GM19467 (cell line): ENCODE measurements at regions not wholly inside any gene's neighbourhood (a gene's known extent, or its start where the extent isn't known, plus 50 kb on each side); places are given as distances from the start of the nearest gene placed in this dataset.
"Not testable (repeated sequence)": the region's sequence is repeated elsewhere in the genome, so short reads cannot be mapped to it uniquely, and the experiment has no call there.

Experiments
- ATAC-seq: cut with Tn5 transposase; IDR thresholded peaks from one replicate; pipeline ENCODE4 v1.9.1; 2021; ENCODE audit warnings: mild to moderate bottlenecking, moderate library complexity; ENCODE audit not compliant: unreplicated experiment

DNA sequence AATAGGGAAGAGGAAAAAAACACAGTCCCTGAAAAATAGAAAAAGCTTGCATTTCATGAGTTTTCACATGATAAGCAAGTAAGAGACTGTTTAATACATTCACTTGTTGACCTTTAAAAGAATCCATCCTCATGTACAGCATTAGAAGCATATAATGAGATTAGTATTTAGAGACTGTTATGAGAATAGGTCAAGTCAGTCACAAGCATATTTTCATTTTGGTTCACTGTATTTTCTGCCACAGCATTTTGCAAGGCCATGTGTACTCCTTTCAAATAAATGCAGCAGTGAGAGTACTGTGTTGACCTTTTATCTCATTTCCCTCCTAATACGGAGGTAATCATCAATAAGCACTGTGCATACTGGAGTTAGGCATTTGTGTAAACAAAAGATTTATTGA is 162.2 kb upstream of the SETMAR start:
- no peak for ATAC-seq

- ATAC-seq = no peak
Observed at GRCh38 chr3:4147556-4148118, 155.5 kb upstream of the SETMAR start.

- no peak for ATAC-seq
Observed at GRCh38 chr3:4149296-4149695, 153.9 kb upstream of the SETMAR start.

DNA sequence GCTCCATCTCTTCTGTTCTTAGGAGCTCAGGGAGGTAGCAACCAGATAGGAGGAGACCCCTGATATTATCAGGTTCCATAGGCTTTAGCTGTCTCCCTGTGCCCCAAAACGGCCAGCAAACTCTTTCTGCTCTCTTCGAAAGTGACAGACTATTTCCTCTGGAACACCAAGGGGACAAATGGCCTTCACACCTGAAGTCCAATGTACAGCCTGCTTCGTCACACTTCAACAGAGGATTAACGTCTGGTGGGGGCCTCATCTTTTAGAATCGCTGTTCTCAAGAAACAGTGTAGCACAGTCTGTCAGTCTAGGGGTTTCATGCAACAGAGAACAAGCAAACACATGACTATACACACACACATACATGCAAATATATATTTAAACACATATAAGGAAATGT is 152.4 kb upstream of the SETMAR start:
- ATAC-seq = no peak

DNA sequence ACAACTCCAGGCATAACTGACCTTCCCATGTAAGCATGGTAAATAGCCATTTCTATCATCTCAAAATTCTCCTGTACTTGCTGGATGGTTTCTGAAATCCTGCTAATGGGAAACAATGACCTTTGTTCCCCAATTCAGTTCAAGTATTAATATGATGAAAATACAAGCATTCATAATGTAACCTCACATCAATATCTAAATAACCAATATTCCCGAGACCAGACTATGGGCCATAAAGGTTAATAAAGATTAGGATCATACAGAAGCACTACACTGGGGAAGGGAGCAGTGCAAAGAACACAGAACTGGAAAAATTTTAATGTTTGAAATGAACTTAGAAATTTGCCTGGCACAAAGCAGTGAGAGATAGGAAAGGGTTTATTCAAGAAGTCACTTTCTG is 151.3 kb upstream of the SETMAR start:
- no peak for ATAC-seq

- no peak for ATAC-seq
Observed at GRCh38 chr3:4153771-4154170, 149.4 kb upstream of the SETMAR start.

- ATAC-seq = no peak
Observed at GRCh38 chr3:4158329-4158728, 144.8 kb upstream of the SETMAR start.

- ATAC-seq = no peak
Observed at GRCh38 chr3:4162096-4162495, 141.1 kb upstream of the SETMAR start.

- ATAC-seq = no peak
Observed at GRCh38 chr3:4163011-4163410, 140.2 kb upstream of the SETMAR start.

- ATAC-seq = no peak
Observed at GRCh38 chr3:4166540-4166939, 136.6 kb upstream of the SETMAR start.

DNA sequence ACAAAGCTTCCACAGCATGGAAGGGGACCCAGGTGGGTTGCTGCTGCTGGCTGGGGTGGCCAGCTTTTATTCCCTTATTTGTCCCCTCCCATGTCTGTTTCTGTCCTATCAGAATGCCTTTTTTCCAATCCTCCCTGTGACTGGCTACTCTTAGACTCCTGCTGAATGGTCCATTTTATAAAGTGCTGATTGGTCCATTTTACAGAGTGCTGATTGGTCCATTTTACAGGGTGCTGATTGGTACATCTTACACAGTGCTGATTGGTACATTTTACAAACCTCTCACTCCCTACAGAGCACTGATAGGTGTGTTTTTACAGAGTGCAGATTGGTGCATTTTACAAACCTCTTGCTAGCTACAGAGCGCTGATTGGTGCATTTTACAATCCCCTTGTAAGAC is 135.9 kb upstream of the SETMAR start:
- not testable (repeated sequence) for ATAC-seq

DNA sequence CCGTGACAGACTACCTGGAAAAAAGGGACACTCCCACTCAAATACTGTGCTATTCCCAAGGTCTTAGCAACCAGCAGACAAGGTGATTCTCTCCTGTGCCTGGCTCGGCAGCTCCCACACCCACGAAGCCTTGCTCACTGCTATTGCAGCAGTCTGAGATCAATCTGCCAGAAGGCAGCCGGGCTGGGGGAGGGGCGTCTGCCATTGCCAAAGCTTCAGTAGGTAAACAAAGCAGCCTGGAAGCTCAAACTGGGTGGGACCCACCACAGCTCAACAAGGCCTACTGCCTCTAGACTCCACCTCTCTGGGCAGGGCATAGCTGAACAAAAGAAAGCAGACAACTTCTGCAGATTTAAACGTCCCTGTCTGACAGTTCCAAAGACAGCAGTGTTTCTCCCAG is 128.4 kb upstream of the SETMAR start:
- no peak for ATAC-seq

DNA sequence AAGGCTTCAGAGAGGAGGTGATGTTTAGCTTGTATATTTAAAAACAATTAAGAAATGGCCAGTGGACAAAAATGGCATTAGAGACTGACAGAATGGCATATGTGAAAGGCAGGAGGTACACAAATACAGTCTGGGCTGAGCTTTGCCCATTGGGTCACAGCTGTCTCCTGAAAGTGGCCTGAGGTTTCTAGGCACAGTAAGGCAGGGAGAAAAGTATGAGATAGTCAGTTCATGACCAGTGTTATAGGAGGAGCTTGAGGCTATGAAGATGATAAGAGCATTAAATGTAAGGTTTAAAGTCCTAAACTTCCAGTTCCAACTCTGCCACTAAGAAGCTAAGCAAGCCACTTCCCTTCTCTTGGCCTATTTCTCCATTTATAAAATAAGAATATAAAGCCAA is 111.2 kb upstream of the SETMAR start:
- no peak for ATAC-seq

GRCh38 chr3:4195006-4195405 is 108.2 kb upstream of the SETMAR start:
- no peak for ATAC-seq

DNA sequence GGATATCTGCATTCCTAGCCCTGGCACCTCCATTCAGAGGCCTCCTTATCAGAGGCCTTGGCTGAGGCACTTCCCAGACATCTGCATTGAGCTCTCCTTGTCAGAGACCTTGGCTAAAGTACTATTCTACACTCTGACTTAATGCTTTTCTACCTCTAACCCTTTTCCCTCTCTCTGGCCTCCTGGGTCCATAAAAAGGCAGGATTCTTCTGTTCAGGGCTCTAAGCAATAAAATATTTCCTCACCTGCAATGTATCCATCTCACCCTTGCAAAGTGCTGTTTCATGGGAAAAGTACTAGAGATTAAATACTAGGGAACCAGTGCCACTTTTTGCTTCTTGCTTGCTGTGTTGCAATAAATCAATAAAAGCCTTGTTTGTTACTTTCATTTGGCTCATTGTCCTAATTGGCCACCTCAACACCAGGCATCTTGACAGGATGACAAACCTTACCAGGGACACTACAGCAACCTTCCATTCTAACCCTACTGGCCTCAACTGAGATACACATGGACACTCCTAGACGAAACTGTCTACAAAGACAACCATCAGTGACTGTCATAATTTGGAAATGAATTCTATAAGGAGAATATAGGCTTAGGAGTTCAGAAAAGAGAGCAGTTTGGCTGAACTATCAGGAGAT is 106.5 kb upstream of the SETMAR start:
- ATAC-seq = no peak

GRCh38 chr3:4197670-4198069 is 105.5 kb upstream of the SETMAR start:
- ATAC-seq = no peak

DNA sequence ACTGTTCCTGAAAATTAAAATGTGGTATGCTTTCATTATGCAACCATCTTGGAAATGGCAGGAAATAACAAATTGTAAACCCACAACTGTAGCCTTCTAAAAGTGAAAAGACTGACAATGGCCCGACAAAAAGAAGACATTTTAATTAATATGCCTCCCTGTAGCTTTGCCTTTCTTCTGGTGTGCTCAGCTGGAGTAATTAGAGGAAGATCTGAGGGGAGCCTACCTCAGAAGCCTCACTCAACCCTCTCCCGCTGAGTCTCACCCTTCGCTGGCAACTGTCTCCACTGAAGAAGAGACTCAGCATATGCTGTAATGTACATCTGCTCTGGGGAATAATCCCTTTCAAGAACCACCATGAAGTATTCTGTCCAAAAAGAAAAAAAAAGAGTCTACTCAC is 104.7 kb upstream of the SETMAR start:
- no peak for ATAC-seq

DNA sequence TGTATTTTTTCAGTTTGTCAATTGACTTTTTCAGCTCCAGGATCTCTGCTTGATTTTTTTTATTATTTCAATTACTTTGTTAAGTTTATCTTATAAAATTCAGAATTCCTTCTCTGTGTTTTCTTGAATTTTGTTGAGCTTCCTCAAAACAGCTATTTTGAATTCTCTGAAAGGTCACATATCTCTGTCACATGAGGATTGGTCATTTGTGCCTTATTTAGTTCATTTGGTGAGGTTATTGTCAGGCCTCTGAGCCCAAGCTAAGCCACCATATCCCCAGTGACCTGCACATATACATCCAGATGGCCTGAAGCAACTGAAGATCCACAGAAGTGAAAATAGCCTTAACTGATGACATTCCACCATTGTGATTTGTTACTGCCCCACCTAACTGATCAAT is 98.4 kb upstream of the SETMAR start:
- ATAC-seq = not testable (repeated sequence)

DNA sequence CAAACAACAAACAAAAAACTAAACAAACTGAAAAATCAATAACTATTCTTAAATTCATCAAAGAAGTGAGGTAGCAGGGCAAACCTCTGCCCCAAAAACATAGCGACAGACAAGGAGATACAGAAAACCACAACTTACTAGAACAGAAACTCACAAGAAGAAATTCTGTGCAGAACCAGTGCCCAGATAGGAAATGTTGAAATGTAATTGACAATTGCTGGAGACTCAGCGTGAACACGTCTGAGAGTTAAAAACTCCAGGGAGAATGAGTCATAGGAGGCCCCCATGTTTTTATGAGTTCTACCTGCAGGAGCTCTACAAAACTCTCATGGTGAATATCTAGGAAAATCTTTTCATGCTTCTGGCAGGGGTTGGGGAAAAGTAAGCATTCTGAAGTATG is 95.5 kb upstream of the SETMAR start:
- no peak for ATAC-seq

GRCh38 chr3:4208556-4208955 is 94.6 kb upstream of the SETMAR start:
- ATAC-seq = no peak

- ATAC-seq = no peak
Observed at GRCh38 chr3:4211610-4212009, 91.6 kb upstream of the SETMAR start.

DNA sequence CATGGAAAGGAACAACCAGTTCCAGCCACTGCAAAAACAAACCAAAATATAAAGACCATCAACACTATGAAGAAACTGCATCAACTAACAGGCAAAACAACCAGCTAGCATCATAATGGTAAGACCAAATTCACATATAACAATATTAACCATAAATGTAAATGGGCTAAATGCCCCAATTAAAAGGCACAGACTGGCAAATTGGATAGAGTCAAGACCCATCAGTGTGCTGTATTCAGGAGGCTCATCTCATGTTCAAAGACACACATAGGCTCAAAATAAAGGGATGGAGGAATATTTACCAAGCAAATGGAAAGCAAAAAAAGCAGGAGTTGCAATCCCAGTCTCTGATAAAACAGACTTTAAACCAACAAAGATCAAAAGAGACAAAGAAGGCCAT is 89.7 kb upstream of the SETMAR start:
- ATAC-seq = not testable (repeated sequence)

DNA sequence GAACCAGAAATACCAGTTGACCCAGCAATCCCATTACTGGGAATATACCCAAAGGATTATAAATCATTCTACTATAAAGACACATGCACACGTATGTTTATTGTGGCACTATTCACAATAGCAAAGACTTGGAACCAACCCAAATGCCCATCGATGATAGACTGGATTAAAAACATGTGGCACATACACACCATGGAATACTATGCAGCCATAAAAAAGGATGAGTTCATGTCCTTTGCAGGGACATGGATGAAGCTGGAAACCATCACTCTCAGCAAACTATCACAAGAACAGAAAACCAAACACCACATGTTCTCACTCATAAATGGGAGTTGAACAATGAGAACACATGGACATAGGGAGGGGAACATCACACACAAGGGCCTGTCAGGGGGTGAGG is 86.2 kb upstream of the SETMAR start:
- ATAC-seq = not testable (repeated sequence)
